ENCODE measurements at regions not wholly inside any gene's neighbourhood (a gene's known extent, or its start where the extent isn't known, plus 50 kb on each side); places are given as distances from the start of the nearest gene placed in this dataset.

- no peak for DNase-seq
- H3K4me1 ChIP-seq, result no peaks in the 10 kb centered on the region
- no peak overlapping the region for H3K27ac ChIP-seq
- H3K9ac ChIP-seq (ENCODE audit: low read depth in 2 of 2, low read length in 2 of 2), result no peak overlapping the region
- intact Hi-C loops (cut with DNase I), result no loop called here
- no peaks in the 10 kb centered on the region for H3K9me3 ChIP-seq
- no peak overlapping the region for H3K4me3 ChIP-seq
- H3K36me3 ChIP-seq, result no peaks in the 10 kb centered on the region
- no peaks in the 10 kb centered on the region for H3K27me3 ChIP-seq
- no peak for TF ChIP-seq CTCF (IDR thresholded peaks at IDR 0.05)
These were observed 151.5 kb upstream of the FAM83B start for GRCh38 chr6:54694928-54695532.

GRCh38 chr6:54695815-54696214, 150.8 kb upstream of the FAM83B start:
- no peak for TF ChIP-seq CTCF (IDR thresholded peaks at IDR 0.05)
- Histone ChIP-seq H3K36me3 (no peaks in the 10 kb centered on the region), H3K27me3 (no peaks in the 10 kb centered on the region), H3K27ac (no peak overlapping the region), H3K4me1 (no peaks in the 10 kb centered on the region), H3K9me3 (no peaks in the 10 kb centered on the region), H3K4me3 (no peak overlapping the region), H3K9ac (ENCODE audit: low read depth in 2 of 2, low read length in 2 of 2) (no peak overlapping the region)
- DNase-seq, result no peak
- intact Hi-C loops (cut with DNase I), result no loop called here

GRCh38 chr6:54697424-54697823, 149.1 kb upstream of the FAM83B start:
- Histone ChIP-seq H3K27me3 (no peaks in the 10 kb centered on the region), H3K4me3 (no peak overlapping the region), H3K27ac (no peak overlapping the region), H3K9me3 (no peaks in the 10 kb centered on the region), H3K4me1 (no peaks in the 10 kb centered on the region), H3K9ac (ENCODE audit: low read depth in 2 of 2, low read length in 2 of 2) (no peak overlapping the region), H3K36me3 (no peaks in the 10 kb centered on the region)
- intact Hi-C loops (cut with DNase I), result no loop called here
- DNase-seq, result no peak
- no peak for TF ChIP-seq CTCF (IDR thresholded peaks at IDR 0.05)

GRCh38 chr6:54698974-54699373, 147.6 kb upstream of the FAM83B start:
- Histone ChIP-seq H3K9ac (ENCODE audit: low read depth in 2 of 2, low read length in 2 of 2) (no peak overlapping the region), H3K27me3 (no peaks in the 10 kb centered on the region), H3K4me1 (no peaks in the 10 kb centered on the region), H3K9me3 (no peaks in the 10 kb centered on the region), H3K4me3 (no peak overlapping the region), H3K36me3 (no peaks in the 10 kb centered on the region), H3K27ac (no peak overlapping the region)
- DNase-seq, result no peak
- no peak for TF ChIP-seq CTCF (IDR thresholded peaks at IDR 0.05)
- intact Hi-C loops (cut with DNase I), result no loop called here

GRCh38 chr6:54700158-54700557, 146.4 kb upstream of the FAM83B start:
- H3K9me3 ChIP-seq, result no peaks in the 10 kb centered on the region
- no peaks in the 10 kb centered on the region for H3K27me3 ChIP-seq
- H3K9ac ChIP-seq (ENCODE audit: low read depth in 2 of 2, low read length in 2 of 2), result no peak overlapping the region
- TF ChIP-seq CTCF (IDR thresholded peaks at IDR 0.05), result no peak
- H3K4me3 ChIP-seq, result no peak overlapping the region
- no peak overlapping the region for H3K27ac ChIP-seq
- H3K4me1 ChIP-seq, result no peaks in the 10 kb centered on the region
- intact Hi-C loops (cut with DNase I), result no loop called here
- no peak for DNase-seq
- no peaks in the 10 kb centered on the region for H3K36me3 ChIP-seq
